H1 (cell line): ENCODE measurements at regions not wholly inside any gene's neighbourhood (a gene's known extent, or its start where the extent isn't known, plus 50 kb on each side); places are given as distances from the start of the nearest gene placed in this dataset.

Source experiments
- BCL11A ChIP-seq, 2 experiments: IDR thresholded peaks; one replicate each; pipeline ENCODE4 v1.6.1; 2011; ENCODE audit warnings: low read depth in 2 of 2, low read length in 2 of 2, mild to moderate bottlenecking in 2 of 2
- NANOG ChIP-seq: IDR thresholded peaks from 2 replicates; pipeline ENCODE4 v1.6.1; 2011; ENCODE audit warnings: low read length, low read depth, mild to moderate bottlenecking, inconsistent platforms; ENCODE audit not compliant: insufficient read depth, poor library complexity, severe bottlenecking
- SIX5 ChIP-seq: IDR thresholded peaks from 2 replicates; pipeline ENCODE4 v1.6.1; 2011; ENCODE audit warnings: mild to moderate bottlenecking, low read depth, low read length

DNA sequence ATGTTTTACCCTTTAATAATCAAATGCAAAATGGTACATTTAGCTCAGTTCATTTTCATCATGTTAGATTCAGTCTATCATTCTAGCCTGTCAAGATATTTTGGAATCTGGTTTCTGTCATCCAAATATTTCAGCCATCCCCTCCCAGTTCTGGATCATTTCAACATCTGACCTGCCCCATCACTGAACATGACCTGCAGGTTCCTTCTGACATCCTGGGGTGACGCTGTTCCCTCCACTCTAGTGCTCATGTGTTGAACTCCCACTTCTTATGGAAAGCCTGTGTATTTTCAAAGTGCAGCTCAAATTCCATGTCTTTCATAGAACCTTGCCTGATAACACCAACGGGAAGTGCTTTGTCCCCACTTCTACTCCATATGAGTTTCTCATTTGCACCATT lies 320.0 kb upstream of the TNP1 start (continued):
- TF ChIP-seq BCL11A (IDR thresholded peaks at IDR 0.05; ENCODE audit: low read depth in 2 of 2, low read length in 2 of 2) (no peak), NANOG (no peak), SIX5 (no peak)
